Stimulated activated naive CD8-positive, alpha-beta T cell treated with anti-CD3 and anti-CD28 coated beads, Interleukin-15, amount 100 ng/mL, for 72 hours (primary cell): ENCODE measurements at regions not wholly inside any gene's neighbourhood (a gene's known extent, or its start where the extent isn't known, plus 50 kb on each side); places are given as distances from the start of the nearest gene placed in this dataset.
"Not testable (repeated sequence)": the region's sequence is repeated elsewhere in the genome, so short reads cannot be mapped to it uniquely, and the experiment has no call there.

Experiments used
- ATAC-seq: fragments of 150-1000 bp; cut with Tn5 transposase; 2 replicates; pipeline ENCODE4 v1.10.0; 2021; ENCODE audit warnings: mild to moderate bottlenecking, moderate library complexity
- DNase-seq, 2 donors: peaks; one replicate each; pipeline ENCODE4 v3.0.0; 2021 to 2022
- H3K27ac Mint-ChIP-seq, 2 donors: one replicate each; pipeline ENCODE4 v1.8.0; 2022; ENCODE audit warnings: mild to moderate bottlenecking in 2 of 2, mixed read lengths in 2 of 2, moderate library complexity in 2 of 2
- H3K27me3 Mint-ChIP-seq: one replicate; pipeline ENCODE4 v1.8.0; 2022; ENCODE audit warnings: mixed read lengths
- H3K4me1 Mint-ChIP-seq: one replicate; pipeline ENCODE4 v1.8.0; 2022; ENCODE audit warnings: mild to moderate bottlenecking, mixed read lengths
- H3K4me3 Mint-ChIP-seq, 2 donors: one replicate each; pipeline ENCODE4 v1.8.0; 2022; ENCODE audit warnings: mild to moderate bottlenecking in 2 of 2, mixed read lengths in 2 of 2, moderate library complexity in 1 of 2
- H3K9me3 Mint-ChIP-seq, 2 donors: one replicate each; pipeline ENCODE4 v1.8.0; 2022; ENCODE audit warnings: mixed read lengths in 2 of 2

DNA sequence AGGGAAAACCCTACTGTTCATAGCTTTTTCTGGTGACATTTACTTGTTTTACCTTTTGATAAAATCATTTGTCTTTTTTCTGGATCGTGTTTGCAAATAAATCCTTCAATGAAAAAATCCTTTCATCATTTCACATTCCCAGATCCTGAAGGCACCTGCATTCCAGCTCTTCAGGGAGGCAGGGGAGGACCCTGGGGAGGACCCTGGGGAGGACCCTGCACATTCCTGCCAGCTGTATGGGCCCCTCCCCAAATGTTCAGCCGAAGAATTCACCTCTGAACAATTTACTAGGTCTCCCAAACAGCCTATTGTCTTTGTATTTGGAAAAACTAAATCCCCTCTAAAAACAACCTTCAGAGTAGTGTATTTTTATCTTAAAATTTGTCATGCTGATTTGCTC is 558.4 kb upstream of the ID2 start:
- ATAC-seq (no peak), DNase-seq (no peak)
- peaks cover 2 to 6% of the 10 kb centered on the region in 2 donors for H3K9me3 Mint-ChIP-seq
- H3K27ac Mint-ChIP-seq = no peak overlapping the region
- peaks cover 15% of the 10 kb centered on the region for H3K4me1 Mint-ChIP-seq
- H3K27me3 Mint-ChIP-seq = no peaks in the 10 kb centered on the region
- no peak overlapping the region for H3K4me3 Mint-ChIP-seq

DNA sequence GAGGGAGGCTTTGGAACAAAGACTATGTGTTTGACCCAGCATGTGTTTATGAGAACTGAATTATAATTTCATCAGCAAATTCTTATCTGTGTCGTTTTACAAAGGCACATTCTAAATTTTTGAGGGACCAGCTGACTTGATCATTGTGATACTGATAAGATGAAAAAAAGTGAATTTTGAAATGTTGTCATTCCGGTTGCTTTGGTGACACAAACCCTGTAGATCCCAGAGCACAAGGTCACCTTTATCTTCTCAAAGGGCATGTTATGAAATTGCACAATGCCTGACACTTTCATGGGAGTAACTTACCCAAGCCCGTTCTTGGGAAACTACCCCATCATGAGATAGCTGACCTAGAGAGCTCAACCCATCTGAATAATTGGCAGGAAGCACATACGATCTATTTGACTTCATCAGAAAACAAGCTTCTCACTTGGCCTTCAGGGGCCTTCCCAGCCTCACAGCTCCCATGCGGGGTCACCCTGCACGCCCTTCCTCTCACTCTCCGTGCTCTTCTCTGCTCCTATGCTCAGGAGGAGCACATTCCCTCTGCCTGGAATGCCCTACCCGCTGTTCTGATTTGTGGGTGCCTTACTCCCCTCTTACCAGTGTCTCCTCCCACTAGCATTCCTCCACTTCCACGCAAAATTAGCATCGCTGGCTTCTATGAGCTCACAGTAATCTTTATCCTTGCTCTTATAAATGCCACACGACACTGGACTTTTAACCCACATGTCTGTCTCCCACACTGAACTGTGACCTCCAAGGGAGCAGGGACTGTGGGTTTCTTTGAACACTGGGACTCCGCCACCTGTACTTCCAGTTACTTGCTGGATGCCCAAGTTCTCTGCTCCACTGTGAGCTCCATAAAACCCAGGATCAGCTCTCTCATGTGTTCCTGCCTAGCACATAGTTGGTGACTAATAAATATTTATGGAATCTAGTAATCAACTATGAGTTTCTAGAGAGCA is 555.8 kb upstream of the ID2 start:
- ATAC-seq (no peak), DNase-seq (no peak)
- no peaks in the 10 kb centered on the region for H3K4me1 Mint-ChIP-seq
- H3K27ac Mint-ChIP-seq = no peak overlapping the region
- peaks cover 8 to 11% of the 10 kb centered on the region in 2 donors for H3K9me3 Mint-ChIP-seq
- no peaks in the 10 kb centered on the region for H3K27me3 Mint-ChIP-seq
- H3K4me3 Mint-ChIP-seq = no peak overlapping the region

DNA sequence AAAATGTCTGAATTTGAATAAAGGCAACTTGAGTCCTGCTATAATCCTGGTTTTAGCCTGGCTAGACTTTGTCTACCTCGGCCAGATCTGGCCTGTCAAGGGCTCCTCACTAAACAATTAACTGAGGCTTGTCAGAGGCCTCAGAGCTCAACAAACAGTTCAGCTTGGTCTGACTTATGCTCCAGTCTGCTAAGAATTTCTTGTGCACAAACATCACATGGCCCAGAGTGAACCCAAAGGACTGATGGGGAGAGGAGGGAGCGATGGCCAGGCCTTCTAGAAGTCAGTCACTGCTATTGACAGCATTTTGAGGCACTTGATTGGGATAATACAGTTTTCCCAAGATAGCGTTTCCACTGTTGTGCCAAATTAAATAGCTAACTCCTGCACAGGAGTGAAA is 555.1 kb upstream of the ID2 start:
- H3K27ac Mint-ChIP-seq = no peak overlapping the region
- H3K9me3 Mint-ChIP-seq = peaks cover 8 to 11% of the 10 kb centered on the region in 2 donors
- no peak for DNase-seq
- no peak for ATAC-seq
- no peaks in the 10 kb centered on the region for H3K27me3 Mint-ChIP-seq
- H3K4me3 Mint-ChIP-seq = no peak overlapping the region
- H3K4me1 Mint-ChIP-seq = no peaks in the 10 kb centered on the region

DNA sequence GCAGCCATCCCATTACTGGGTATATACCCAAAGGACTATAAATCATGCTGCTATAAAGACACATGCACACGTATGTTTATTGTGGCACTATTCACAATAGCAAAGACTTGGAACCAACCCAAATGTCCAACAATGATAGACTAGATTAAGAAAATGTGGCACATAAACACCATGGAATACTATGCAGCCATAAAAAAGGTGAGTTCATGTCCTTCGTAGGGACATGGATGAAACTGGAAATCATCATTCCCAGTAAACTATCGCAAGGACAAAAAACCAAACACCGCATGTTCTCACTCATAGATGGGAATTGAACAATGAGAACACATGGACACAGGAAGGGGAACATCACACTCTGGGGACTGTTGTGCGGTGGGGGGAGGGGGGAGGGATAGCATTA is 550.4 kb upstream of the ID2 start:
- H3K4me3 Mint-ChIP-seq, H3K27ac Mint-ChIP-seq, H3K4me1 Mint-ChIP-seq, H3K27me3 Mint-ChIP-seq, DNase-seq, ATAC-seq: not testable (repeated sequence)
- peaks cover 8 to 11% of the 10 kb centered on the region in 2 donors for H3K9me3 Mint-ChIP-seq

- H3K9me3 Mint-ChIP-seq = peaks cover 8 to 9% of the 10 kb centered on the region in 2 donors
- DNase-seq = no peak
- H3K27me3 Mint-ChIP-seq = no peaks in the 10 kb centered on the region
- ATAC-seq = no peak
- H3K27ac Mint-ChIP-seq = no peak overlapping the region
- H3K4me3 Mint-ChIP-seq = no peak overlapping the region
- H3K4me1 Mint-ChIP-seq = no peaks in the 10 kb centered on the region
These were observed 549.5 kb upstream of the ID2 start for GRCh38 chr2:8132351-8132831.

- DNase-seq (no peak), ATAC-seq (no peak)
- H3K27ac Mint-ChIP-seq = no peak overlapping the region
- peaks cover 5 to 8% of the 10 kb centered on the region in 2 donors for H3K9me3 Mint-ChIP-seq
- no peak overlapping the region for H3K4me3 Mint-ChIP-seq
- no peaks in the 10 kb centered on the region for H3K4me1 Mint-ChIP-seq
- H3K27me3 Mint-ChIP-seq = no peaks in the 10 kb centered on the region
These were observed 549.0 kb upstream of the ID2 start for GRCh38 chr2:8132879-8133278.

DNA sequence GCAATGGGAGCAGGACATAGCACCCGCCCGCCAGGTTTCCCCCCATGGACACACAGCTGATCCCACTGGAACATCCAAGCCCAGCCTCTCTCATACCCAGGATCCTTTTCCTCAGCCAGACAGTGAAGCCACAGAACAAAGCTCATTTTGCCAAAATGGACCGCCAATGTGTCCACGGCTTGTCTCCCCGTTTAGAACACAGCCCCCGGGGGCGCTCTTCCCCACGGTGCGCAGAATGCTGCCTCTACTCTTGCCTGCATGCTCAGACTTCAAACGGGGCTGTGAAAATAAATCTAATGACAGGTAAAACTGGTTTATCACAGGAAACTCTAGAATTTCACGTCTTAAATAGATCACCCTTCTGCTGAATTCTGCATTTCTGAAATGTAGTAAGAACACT is 548.5 kb upstream of the ID2 start:
- DNase-seq = no peak
- H3K4me1 Mint-ChIP-seq = no peaks in the 10 kb centered on the region
- ATAC-seq = no peak
- no peak overlapping the region for H3K27ac Mint-ChIP-seq
- no peak overlapping the region for H3K4me3 Mint-ChIP-seq
- H3K9me3 Mint-ChIP-seq = peaks cover 5 to 7% of the 10 kb centered on the region in 2 donors
- no peaks in the 10 kb centered on the region for H3K27me3 Mint-ChIP-seq

DNA sequence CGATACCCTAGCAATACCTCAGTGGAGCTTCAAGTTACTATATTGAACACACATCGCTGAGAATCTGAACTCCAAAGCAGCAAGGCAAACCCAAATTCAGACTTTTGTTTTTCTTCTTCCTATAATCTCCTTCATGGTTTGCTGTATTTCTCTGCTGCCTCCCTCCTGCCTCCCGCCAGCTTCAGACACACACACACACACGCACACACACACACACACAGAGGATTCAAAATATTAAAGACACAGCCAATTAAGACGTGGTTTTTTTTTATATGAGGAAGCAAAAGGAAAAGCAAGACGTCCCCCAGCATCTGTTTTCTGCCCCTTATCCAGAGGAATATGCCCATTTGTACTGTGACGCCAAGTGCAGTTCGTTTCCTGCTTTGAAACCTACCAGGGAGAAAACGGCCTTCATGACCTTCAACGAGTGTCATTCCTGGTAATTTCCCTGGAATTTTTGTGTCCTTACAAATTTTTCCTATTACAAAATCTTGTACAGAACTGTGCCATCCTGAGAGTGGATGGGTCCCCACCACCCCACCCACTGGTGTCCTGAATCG is 547.9 kb upstream of the ID2 start:
- Mint-ChIP-seq H3K27ac (no peak overlapping the region), H3K9me3 (peaks cover under 1 to 4% of the 10 kb centered on the region in 2 donors), H3K4me1 (no peaks in the 10 kb centered on the region), H3K4me3 (no peak overlapping the region), H3K27me3 (no peaks in the 10 kb centered on the region)
- DNase-seq (no peak), ATAC-seq (no peak)

DNA sequence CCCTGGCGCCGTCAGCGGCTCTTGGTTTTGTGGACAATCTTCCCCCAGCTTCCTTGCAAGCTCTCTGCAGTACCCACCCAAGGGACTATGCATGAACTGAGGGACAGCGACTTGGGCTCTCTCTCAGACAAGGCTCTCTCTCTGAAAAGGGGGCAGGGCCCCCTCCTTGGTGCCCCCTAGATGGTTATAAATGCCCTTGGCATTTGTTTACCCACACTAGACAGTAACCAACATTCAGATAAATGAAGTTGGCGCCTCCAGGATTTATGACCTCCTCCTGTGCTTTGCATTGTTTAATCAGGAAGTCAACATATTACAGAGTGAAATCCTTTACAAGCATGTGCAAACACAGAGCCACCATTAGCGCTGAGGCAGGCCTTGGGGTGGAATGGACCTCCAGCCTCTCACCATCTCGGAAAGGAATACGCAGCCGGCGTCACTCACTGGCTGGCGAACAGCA is 547.4 kb upstream of the ID2 start:
- ATAC-seq = no peak
- peaks cover 0 to 5% of the 10 kb centered on the region in 2 donors for H3K9me3 Mint-ChIP-seq
- no peak overlapping the region for H3K27ac Mint-ChIP-seq
- H3K27me3 Mint-ChIP-seq = no peaks in the 10 kb centered on the region
- no peak for DNase-seq
- H3K4me3 Mint-ChIP-seq = no peak overlapping the region
- H3K4me1 Mint-ChIP-seq = no peaks in the 10 kb centered on the region

- ATAC-seq = no peak
- H3K4me1 Mint-ChIP-seq = no peaks in the 10 kb centered on the region
- H3K4me3 Mint-ChIP-seq = no peak overlapping the region
- DNase-seq = no peak
- no peaks in the 10 kb centered on the region for H3K27me3 Mint-ChIP-seq
- H3K27ac Mint-ChIP-seq = no peak overlapping the region
- peaks cover 0 to 11% of the 10 kb centered on the region in 2 donors for H3K9me3 Mint-ChIP-seq
These were observed 546.7 kb upstream of the ID2 start for GRCh38 chr2:8134985-8135682.

- Mint-ChIP-seq H3K27me3 (no peaks in the 10 kb centered on the region), H3K4me1 (no peaks in the 10 kb centered on the region), H3K9me3 (peaks cover 0 to 13% of the 10 kb centered on the region in 2 donors), H3K4me3 (no peak overlapping the region), H3K27ac (no peak overlapping the region)
- ATAC-seq (no peak), DNase-seq (no peak)
These were observed 544.1 kb upstream of the ID2 start for GRCh38 chr2:8137801-8138200.

DNA sequence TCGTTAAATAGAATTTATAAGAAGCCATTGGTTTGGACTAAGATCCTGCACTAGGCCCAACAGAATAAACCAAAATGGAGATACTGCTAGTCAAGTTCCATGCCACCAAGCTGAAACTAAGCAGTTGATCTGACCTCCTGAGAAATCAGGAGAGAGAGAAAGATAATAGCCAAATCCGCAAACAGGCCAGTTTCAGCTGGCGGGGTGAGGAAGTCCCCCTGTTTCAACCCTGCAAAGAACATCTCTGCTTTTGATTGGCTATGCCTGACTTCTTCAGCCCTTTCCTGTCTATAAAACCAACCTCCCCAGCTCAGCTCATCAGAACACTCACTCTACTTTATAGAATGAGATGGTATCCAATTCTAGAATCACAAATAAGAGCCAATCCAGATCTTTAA is 543.3 kb upstream of the ID2 start:
- ATAC-seq (no peak), DNase-seq (no peak)
- no peak overlapping the region for H3K4me3 Mint-ChIP-seq
- H3K27me3 Mint-ChIP-seq = no peaks in the 10 kb centered on the region
- no peak overlapping the region for H3K27ac Mint-ChIP-seq
- peaks cover 0 to 13% of the 10 kb centered on the region in 2 donors for H3K9me3 Mint-ChIP-seq
- no peaks in the 10 kb centered on the region for H3K4me1 Mint-ChIP-seq

- ATAC-seq (no peak), DNase-seq (no peak)
- H3K4me1 Mint-ChIP-seq = no peaks in the 10 kb centered on the region
- peaks cover 0 to 13% of the 10 kb centered on the region in 2 donors for H3K9me3 Mint-ChIP-seq
- H3K4me3 Mint-ChIP-seq = no peak overlapping the region
- H3K27me3 Mint-ChIP-seq = no peaks in the 10 kb centered on the region
- H3K27ac Mint-ChIP-seq = no peak overlapping the region
These were observed 542.8 kb upstream of the ID2 start for GRCh38 chr2:8138923-8139667.

GRCh38 chr2:8139668-8140200 is 542.1 kb upstream of the ID2 start:
- Mint-ChIP-seq H3K4me1 (no peaks in the 10 kb centered on the region), H3K4me3 (no peak overlapping the region), H3K9me3 (peaks cover 0 to 13% of the 10 kb centered on the region in 2 donors), H3K27ac (no peak overlapping the region), H3K27me3 (no peaks in the 10 kb centered on the region)
- DNase-seq (no peak), ATAC-seq (no peak)
